Memory B cell (primary cell): ENCODE measurements at regions not wholly inside any gene's neighbourhood (a gene's known extent, or its start where the extent isn't known, plus 50 kb on each side); places are given as distances from the start of the nearest gene placed in this dataset.

ENCODE experiments used
- ATAC-seq: fragments of 150-1000 bp; cut with Tn5 transposase; 2 replicates; pipeline ENCODE4 v1.10.0; 2021; ENCODE audit warnings: low read depth, mild to moderate bottlenecking, moderate library complexity
- DNase-seq, 2 donors: peaks; one replicate each; pipeline ENCODE4 v3.0.0; 2022; ENCODE audit warnings: low spot score in 2 of 2
- H3K27ac Mint-ChIP-seq: one replicate; pipeline ENCODE4 v1.8.0; 2022; ENCODE audit warnings: mild to moderate bottlenecking, moderate library complexity, mixed read lengths
- H3K27me3 Mint-ChIP-seq: one replicate; pipeline ENCODE4 v1.8.0; 2022; ENCODE audit warnings: mixed read lengths
- H3K36me3 Mint-ChIP-seq: one replicate; pipeline ENCODE4 v1.8.0; 2022; ENCODE audit warnings: mild to moderate bottlenecking, mixed read lengths
- H3K4me1 Mint-ChIP-seq: one replicate; pipeline ENCODE4 v1.8.0; 2022; ENCODE audit warnings: mixed read lengths
- H3K4me3 Mint-ChIP-seq: one replicate; pipeline ENCODE4 v1.8.0; 2022; ENCODE audit warnings: mild to moderate bottlenecking, moderate library complexity, mixed read lengths
- H3K9me3 Mint-ChIP-seq: one replicate; pipeline ENCODE4 v1.8.0; 2022; ENCODE audit warnings: mixed read lengths

- DNase-seq (no peak), ATAC-seq (no peak)
- H3K27me3 Mint-ChIP-seq = peaks cover 6% of the 10 kb centered on the region
- H3K4me1 Mint-ChIP-seq = no peaks in the 10 kb centered on the region
- no peaks in the 10 kb centered on the region for H3K36me3 Mint-ChIP-seq
- H3K9me3 Mint-ChIP-seq = no peaks in the 10 kb centered on the region
- no peak overlapping the region for H3K4me3 Mint-ChIP-seq
- no peak overlapping the region for H3K27ac Mint-ChIP-seq
These were observed 546.5 kb downstream of the EDEM1 start for GRCh38 chr3:5733995-5734394.

DNA sequence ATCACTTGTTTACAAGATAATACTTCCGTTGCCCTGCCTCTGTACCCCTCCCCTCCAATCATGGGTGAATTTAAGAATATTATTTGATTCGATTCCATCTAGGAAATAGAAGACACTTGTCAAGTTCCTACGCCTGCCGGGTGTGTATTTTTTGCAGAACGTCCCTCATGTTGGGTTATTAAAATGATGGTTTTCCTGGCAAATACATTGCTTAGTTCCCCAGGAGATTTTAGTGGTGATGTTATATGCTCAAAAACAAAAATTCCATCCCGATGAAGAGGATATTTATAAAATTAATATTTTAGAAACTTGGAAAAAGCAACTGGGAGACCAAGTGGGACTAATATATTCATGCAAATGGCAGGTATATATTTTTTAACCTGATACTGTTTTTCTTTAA is 548.4 kb downstream of the EDEM1 start:
- no peaks in the 10 kb centered on the region for H3K9me3 Mint-ChIP-seq
- H3K4me3 Mint-ChIP-seq = no peak overlapping the region
- H3K27me3 Mint-ChIP-seq = peaks cover 6% of the 10 kb centered on the region
- no peak for ATAC-seq
- DNase-seq = no peak
- no peak overlapping the region for H3K27ac Mint-ChIP-seq
- no peaks in the 10 kb centered on the region for H3K36me3 Mint-ChIP-seq
- no peaks in the 10 kb centered on the region for H3K4me1 Mint-ChIP-seq

GRCh38 chr3:5739299-5739935 is 551.9 kb downstream of the EDEM1 start:
- no peaks in the 10 kb centered on the region for H3K4me1 Mint-ChIP-seq
- H3K27me3 Mint-ChIP-seq = peaks cover 2% of the 10 kb centered on the region
- H3K27ac Mint-ChIP-seq = no peak overlapping the region
- ATAC-seq (no peak), DNase-seq (no peak)
- no peaks in the 10 kb centered on the region for H3K36me3 Mint-ChIP-seq
- H3K4me3 Mint-ChIP-seq = no peak overlapping the region
- H3K9me3 Mint-ChIP-seq = no peaks in the 10 kb centered on the region

DNA sequence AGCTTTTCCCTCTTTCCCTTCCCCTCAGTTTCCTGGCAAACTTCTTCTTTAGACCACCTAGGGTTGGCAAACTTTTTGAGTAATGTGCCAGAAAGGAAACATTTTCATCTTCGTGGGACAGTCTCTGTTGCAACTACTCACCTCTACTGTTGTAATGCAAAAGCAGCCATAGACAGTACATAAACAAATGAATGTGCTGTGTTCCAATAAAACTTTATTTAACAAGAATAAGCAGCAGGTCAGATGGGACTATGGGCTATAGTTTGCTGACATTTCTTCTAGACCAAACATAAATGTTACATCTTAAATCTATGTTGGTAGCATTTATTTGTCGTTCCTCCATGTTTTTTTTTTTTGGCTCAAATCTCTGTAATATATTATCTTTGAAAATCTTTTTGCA is 552.4 kb downstream of the EDEM1 start:
- H3K36me3 Mint-ChIP-seq = no peaks in the 10 kb centered on the region
- no peak for DNase-seq
- no peak overlapping the region for H3K4me3 Mint-ChIP-seq
- H3K9me3 Mint-ChIP-seq = no peaks in the 10 kb centered on the region
- no peaks in the 10 kb centered on the region for H3K4me1 Mint-ChIP-seq
- H3K27me3 Mint-ChIP-seq = peaks cover 2% of the 10 kb centered on the region
- no peak for ATAC-seq
- no peak overlapping the region for H3K27ac Mint-ChIP-seq

DNA sequence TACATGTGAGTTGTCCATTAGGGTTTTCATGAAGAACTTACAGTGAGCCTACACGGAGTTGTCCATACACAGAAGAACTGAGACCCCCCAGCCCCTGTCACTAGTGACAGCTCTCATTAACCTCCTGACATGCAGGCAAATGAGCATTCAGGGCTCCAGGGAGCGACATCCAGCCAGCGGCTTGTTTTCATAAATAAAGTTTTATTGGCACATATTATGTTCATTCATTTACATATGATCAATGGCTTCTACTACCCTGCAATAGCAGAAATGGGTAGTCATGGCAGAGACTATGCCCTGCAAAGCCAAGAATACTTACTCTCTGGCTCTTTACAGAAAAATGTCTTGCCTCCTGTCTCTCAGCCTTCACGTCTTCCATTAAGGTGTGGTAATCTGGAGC is 553.5 kb downstream of the EDEM1 start:
- no peak overlapping the region for H3K27ac Mint-ChIP-seq
- no peak for DNase-seq
- no peak overlapping the region for H3K4me3 Mint-ChIP-seq
- ATAC-seq = no peak
- no peaks in the 10 kb centered on the region for H3K4me1 Mint-ChIP-seq
- H3K27me3 Mint-ChIP-seq = peaks cover 2% of the 10 kb centered on the region
- no peaks in the 10 kb centered on the region for H3K9me3 Mint-ChIP-seq
- H3K36me3 Mint-ChIP-seq = no peaks in the 10 kb centered on the region

DNA sequence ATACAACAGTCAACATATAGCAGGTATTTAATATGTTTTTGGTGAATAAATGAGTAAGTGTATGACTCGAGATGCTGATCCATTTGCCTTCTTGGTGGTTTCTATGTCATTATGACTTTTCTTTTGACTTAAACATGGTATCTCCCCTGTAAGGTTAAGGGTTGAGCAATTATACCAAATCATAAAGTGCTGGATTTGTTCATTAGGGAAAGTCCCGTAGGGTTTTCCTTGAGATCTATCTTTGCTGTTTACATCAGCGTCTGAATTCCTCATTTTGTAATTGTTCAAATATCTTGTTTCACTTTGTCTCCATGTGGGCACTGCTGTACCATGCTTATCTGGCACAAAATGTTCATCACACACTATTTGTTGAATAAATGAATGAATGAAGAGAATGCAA is 562.6 kb downstream of the EDEM1 start:
- Mint-ChIP-seq H3K27me3 (peaks cover 7% of the 10 kb centered on the region), H3K36me3 (peaks cover 1% of the 10 kb centered on the region), H3K4me3 (no peak overlapping the region), H3K4me1 (no peaks in the 10 kb centered on the region), H3K9me3 (peaks cover 4% of the 10 kb centered on the region), H3K27ac (no peak overlapping the region)
- DNase-seq (no peak), ATAC-seq (no peak)

DNA sequence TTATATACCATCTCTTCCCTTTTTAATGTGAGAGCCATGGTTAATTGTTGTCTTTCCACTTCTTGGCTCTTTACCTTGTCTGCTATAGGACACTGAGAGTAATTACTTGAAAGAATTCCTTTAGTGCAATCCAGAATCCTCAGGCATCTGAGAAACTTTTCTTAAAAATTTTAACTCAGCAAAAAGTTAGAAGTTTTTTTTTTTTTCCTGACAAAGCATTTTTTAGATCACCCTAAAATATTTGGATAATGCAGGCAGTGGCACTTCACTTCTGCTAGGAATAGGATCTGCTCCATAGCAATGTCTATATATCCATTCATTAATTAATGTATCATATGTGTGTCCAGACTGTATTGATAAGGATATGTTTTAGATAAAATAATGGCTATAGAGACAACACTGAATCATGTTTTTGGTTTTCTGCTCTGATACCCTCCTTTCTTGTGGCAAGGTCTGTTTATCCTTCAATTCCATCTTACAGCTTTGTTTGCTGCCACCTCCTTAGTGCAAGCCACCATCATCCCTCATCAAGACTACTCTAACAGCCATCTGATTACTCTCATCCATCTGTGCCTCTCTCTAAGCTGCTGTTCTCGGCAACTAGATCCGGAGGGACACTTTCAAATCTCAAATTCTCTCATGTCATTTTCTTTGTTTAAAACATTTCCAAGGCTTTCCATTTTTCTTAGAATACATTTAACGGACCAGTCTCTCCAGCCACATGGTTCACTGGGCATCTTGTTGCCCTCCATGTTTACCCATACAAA is 563.5 kb downstream of the EDEM1 start:
- H3K27me3 Mint-ChIP-seq = peaks cover 7% of the 10 kb centered on the region
- H3K4me3 Mint-ChIP-seq = no peak overlapping the region
- H3K36me3 Mint-ChIP-seq = peaks cover 1% of the 10 kb centered on the region
- peaks cover 4% of the 10 kb centered on the region for H3K9me3 Mint-ChIP-seq
- DNase-seq (no peak), ATAC-seq (no peak)
- no peaks in the 10 kb centered on the region for H3K4me1 Mint-ChIP-seq
- no peak overlapping the region for H3K27ac Mint-ChIP-seq

DNA sequence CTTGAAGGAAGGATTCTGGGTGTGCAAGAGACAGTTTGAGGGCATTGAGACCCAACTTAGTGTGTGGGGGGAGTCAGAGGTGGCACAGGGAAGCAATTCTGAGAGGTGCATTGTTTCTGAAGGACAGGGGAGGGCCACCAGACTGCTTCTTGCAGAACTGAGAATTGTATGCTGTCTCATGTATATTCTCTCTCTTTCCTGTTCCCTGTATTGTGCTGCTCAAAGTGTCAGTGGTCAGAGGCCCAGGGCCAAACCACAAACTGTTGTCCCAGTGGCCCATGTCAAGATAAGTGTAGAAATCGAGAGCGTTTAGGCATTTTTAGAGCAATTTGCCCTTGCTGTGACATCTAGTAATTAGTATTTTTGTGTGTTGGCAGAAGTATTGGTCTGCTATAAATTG is 567.1 kb downstream of the EDEM1 start:
- Mint-ChIP-seq H3K4me1 (no peaks in the 10 kb centered on the region), H3K27ac (no peak overlapping the region), H3K4me3 (no peak overlapping the region), H3K36me3 (peaks cover 1% of the 10 kb centered on the region), H3K27me3 (peaks cover 4% of the 10 kb centered on the region), H3K9me3 (no peaks in the 10 kb centered on the region)
- no peak for DNase-seq
- no peak for ATAC-seq

GRCh38 chr3:5756443-5756842 is 568.9 kb downstream of the EDEM1 start:
- ATAC-seq (no peak), DNase-seq (no peak)
- Mint-ChIP-seq H3K4me3 (no peak overlapping the region), H3K9me3 (no peaks in the 10 kb centered on the region), H3K27ac (no peak overlapping the region), H3K27me3 (peaks cover 8% of the 10 kb centered on the region), H3K36me3 (peaks cover 1% of the 10 kb centered on the region), H3K4me1 (no peaks in the 10 kb centered on the region)

DNA sequence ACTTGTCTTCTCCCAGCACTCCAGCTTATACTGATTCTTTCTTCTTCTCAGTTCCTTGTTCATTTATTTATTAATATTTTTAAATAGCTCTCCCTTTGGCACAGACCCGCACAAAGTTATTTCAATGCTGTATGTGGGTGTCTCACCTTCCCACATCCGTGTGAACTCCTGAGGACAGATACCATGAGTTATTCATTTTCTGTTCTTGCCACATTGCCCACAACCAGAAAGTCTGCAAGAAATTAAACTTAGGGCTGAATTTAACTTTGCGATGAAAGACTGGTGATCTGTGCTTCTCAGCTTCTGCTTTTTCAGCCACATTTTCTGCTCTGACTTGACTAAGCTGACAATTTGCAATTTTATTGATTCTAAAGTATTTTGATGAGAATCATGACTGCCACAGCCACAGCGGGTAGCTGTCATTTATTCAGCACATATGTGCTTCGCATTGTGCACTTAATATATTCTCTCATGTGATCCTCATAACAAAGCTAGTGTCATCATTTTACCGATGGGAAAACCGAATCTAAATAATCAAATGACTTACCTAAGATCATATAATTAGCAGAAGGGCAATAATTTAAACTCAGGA is 569.8 kb downstream of the EDEM1 start:
- ATAC-seq (no peak), DNase-seq (no peak)
- Mint-ChIP-seq H3K4me1 (no peaks in the 10 kb centered on the region), H3K27ac (no peak overlapping the region), H3K27me3 (peaks cover 8% of the 10 kb centered on the region), H3K4me3 (no peak overlapping the region), H3K9me3 (no peaks in the 10 kb centered on the region), H3K36me3 (peaks cover 1% of the 10 kb centered on the region)

DNA sequence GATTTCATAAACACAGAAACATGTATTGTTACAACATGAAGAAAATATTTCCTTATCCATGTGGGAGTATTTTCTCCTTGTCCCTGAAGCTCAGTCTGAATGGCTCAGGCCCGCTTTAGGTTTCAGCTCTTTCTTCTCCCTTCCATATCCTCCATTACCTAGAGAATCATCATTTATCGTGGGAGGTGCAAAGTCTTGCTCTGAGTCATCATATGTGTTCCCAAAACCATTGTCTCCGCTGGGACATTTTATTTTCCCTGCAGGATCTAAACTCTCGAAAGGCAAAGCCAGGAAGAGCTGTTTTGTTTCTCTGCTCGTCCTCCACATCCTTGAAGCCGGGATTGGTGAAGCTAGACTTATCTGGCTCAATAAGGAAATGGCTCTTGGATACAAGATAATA is 571.2 kb downstream of the EDEM1 start:
- no peak for DNase-seq
- Mint-ChIP-seq H3K4me3 (no peak overlapping the region), H3K36me3 (no peaks in the 10 kb centered on the region), H3K27me3 (peaks cover 8% of the 10 kb centered on the region), H3K9me3 (no peaks in the 10 kb centered on the region), H3K27ac (no peak overlapping the region), H3K4me1 (no peaks in the 10 kb centered on the region)
- no peak for ATAC-seq

- H3K4me1 Mint-ChIP-seq = no peaks in the 10 kb centered on the region
- H3K27me3 Mint-ChIP-seq = peaks cover 4% of the 10 kb centered on the region
- H3K36me3 Mint-ChIP-seq = no peaks in the 10 kb centered on the region
- H3K4me3 Mint-ChIP-seq = no peak overlapping the region
- ATAC-seq = no peak
- no peak overlapping the region for H3K27ac Mint-ChIP-seq
- no peak for DNase-seq
- H3K9me3 Mint-ChIP-seq = no peaks in the 10 kb centered on the region
These were observed 575.0 kb downstream of the EDEM1 start for GRCh38 chr3:5762506-5762905.

DNA sequence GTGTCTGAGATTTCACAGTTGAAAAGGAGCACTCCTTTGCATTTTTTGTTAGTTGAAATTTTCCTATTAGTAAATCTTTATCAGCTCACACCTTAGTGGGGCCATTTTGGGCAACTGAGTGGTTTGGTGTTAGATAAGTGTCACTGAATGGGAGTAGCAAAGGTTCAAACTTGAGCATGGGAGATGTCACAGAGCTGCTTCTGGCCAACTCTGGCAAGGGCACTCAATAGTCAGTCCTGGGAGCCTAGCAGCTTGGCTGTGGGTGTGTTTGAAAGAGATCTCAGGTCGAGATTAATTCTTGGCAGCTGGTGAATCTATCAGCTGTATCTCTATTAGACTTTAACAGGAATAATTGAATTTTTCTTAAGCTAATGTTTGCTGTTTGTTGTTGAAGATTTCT is 579.3 kb downstream of the EDEM1 start:
- Mint-ChIP-seq H3K27ac (no peak overlapping the region), H3K36me3 (no peaks in the 10 kb centered on the region), H3K4me1 (no peaks in the 10 kb centered on the region), H3K4me3 (no peak overlapping the region), H3K27me3 (no peaks in the 10 kb centered on the region), H3K9me3 (no peaks in the 10 kb centered on the region)
- DNase-seq (no peak), ATAC-seq (no peak)

DNA sequence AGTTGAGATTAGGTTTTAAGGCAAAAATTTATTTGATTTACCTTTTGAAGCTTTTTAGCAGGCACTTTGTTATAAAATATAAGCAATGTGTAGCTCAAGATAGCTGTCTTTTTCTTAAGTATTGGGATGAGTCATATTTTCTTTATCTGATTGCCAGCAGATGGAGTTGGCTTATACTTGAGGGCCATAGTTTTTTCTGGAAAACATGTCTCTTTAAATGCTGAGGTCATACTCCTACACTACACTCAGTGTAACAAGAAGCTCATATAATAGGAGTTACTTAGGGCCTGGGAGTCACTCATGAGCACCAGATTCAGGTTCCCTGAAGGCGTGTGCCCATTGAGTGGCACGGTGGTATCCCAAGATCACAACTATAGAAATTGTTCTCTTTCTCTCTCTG is 579.8 kb downstream of the EDEM1 start:
- H3K4me1 Mint-ChIP-seq = no peaks in the 10 kb centered on the region
- H3K36me3 Mint-ChIP-seq = no peaks in the 10 kb centered on the region
- no peak for DNase-seq
- H3K4me3 Mint-ChIP-seq = no peak overlapping the region
- no peak overlapping the region for H3K27ac Mint-ChIP-seq
- no peaks in the 10 kb centered on the region for H3K9me3 Mint-ChIP-seq
- H3K27me3 Mint-ChIP-seq = no peaks in the 10 kb centered on the region
- no peak for ATAC-seq
